ENCODE measurements at regions not wholly inside any gene's neighbourhood (a gene's known extent, or its start where the extent isn't known, plus 50 kb on each side); places are given as distances from the start of the nearest gene placed in this dataset.

GRCh38 chr2:38218591-38218991 lies 142.6 kb upstream of the CYP1B1 start:
- TF ChIP-seq CTCF (IDR thresholded peaks at IDR 0.05; ENCODE audit: insufficient read depth, low read depth, low read length) (no peak), EZH2 (IDR thresholded peaks at IDR 0.05; ENCODE audit: insufficient read depth, low read length) (no peak)
